Activated CD8-positive, alpha-beta memory T cell treated with anti-CD3 and anti-CD28 coated beads, Interleukin-2, amount 10 ng/mL, durations not matched to agents 7 days and 5 days (primary cell): ENCODE measurements at regions not wholly inside any gene's neighbourhood (a gene's known extent, or its start where the extent isn't known, plus 50 kb on each side); places are given as distances from the start of the nearest gene placed in this dataset.
"Not testable (repeated sequence)": the region's sequence is repeated elsewhere in the genome, so short reads cannot be mapped to it uniquely, and the experiment has no call there.

Experiments
- ATAC-seq: fragments of 150-1000 bp; cut with Tn5 transposase; one replicate; pipeline ENCODE4 v1.10.0; 2021; ENCODE audit warnings: moderate library complexity
- CTCF ChIA-PET: fragments of 350-600 bp; sonication (Branson Sonifier 250); formaldehyde crosslinking; loops from one replicate; lab custom pipeline; 2021; ENCODE audit warnings: antibody characterized with exemption; lab: Charles Lee
- DNase-seq: peaks from one replicate; pipeline ENCODE4 v3.0.0-alpha.2; 2020
- H3K27ac Mint-ChIP-seq: one replicate; pipeline ENCODE4 v1.8.0; 2021; ENCODE audit warnings: mild to moderate bottlenecking, mixed read lengths
- H3K27me3 Mint-ChIP-seq: one replicate; pipeline ENCODE4 v1.8.0; 2021; ENCODE audit warnings: mixed read lengths
- H3K36me3 Mint-ChIP-seq: one replicate; pipeline ENCODE4 v1.8.0; 2021; ENCODE audit warnings: mild to moderate bottlenecking, mixed read lengths
- H3K4me1 Mint-ChIP-seq: one replicate; pipeline ENCODE4 v1.8.0; 2021; ENCODE audit warnings: mixed read lengths
- H3K4me3 Mint-ChIP-seq: one replicate; pipeline ENCODE4 v1.8.0; 2021; ENCODE audit warnings: mild to moderate bottlenecking, moderate library complexity, mixed read lengths
- H3K9me3 Mint-ChIP-seq: one replicate; pipeline ENCODE4 v1.8.0; 2022; ENCODE audit warnings: low read depth, mixed read lengths

GRCh38 chr3:73150369-73151130 is 89.1 kb downstream of the EBLN2 start:
- Mint-ChIP-seq H3K36me3 (no peaks in the 10 kb centered on the region), H3K4me1 (peaks cover 2% of the 10 kb centered on the region), H3K27me3 (peaks cover 15% of the 10 kb centered on the region), H3K9me3 (no peaks in the 10 kb centered on the region), H3K4me3 (no peak overlapping the region), H3K27ac (no peak overlapping the region)
- CTCF ChIA-PET: no interaction called here
- DNase-seq (no peak), ATAC-seq (no peak)

GRCh38 chr3:73152571-73152970 is 91.1 kb downstream of the EBLN2 start:
- DNase-seq, H3K4me3 Mint-ChIP-seq, H3K4me1 Mint-ChIP-seq, H3K36me3 Mint-ChIP-seq, ATAC-seq, H3K9me3 Mint-ChIP-seq, H3K27ac Mint-ChIP-seq, CTCF ChIA-PET: not testable (repeated sequence)
- peaks cover 15% of the 10 kb centered on the region for H3K27me3 Mint-ChIP-seq

GRCh38 chr3:73153057-73153456 is 91.6 kb downstream of the EBLN2 start:
- ATAC-seq, H3K36me3 Mint-ChIP-seq, H3K4me1 Mint-ChIP-seq, CTCF ChIA-PET, DNase-seq, H3K4me3 Mint-ChIP-seq, H3K9me3 Mint-ChIP-seq, H3K27ac Mint-ChIP-seq: not testable (repeated sequence)
- H3K27me3 Mint-ChIP-seq: peaks cover 15% of the 10 kb centered on the region

- CTCF ChIA-PET, H3K36me3 Mint-ChIP-seq, H3K27ac Mint-ChIP-seq, H3K4me1 Mint-ChIP-seq, H3K4me3 Mint-ChIP-seq, H3K9me3 Mint-ChIP-seq, DNase-seq, H3K27me3 Mint-ChIP-seq, ATAC-seq: not testable (repeated sequence)
Observed at GRCh38 chr3:73154261-73154660, 92.8 kb downstream of the EBLN2 start.

GRCh38 chr3:73155441-73155840 is 94.0 kb downstream of the EBLN2 start:
- H3K4me3 Mint-ChIP-seq, H3K9me3 Mint-ChIP-seq, H3K27ac Mint-ChIP-seq, DNase-seq, H3K4me1 Mint-ChIP-seq, H3K36me3 Mint-ChIP-seq, H3K27me3 Mint-ChIP-seq, CTCF ChIA-PET, ATAC-seq: not testable (repeated sequence)

- H3K9me3 Mint-ChIP-seq: no peaks in the 10 kb centered on the region
- CTCF ChIA-PET: no interaction called here
- H3K27ac Mint-ChIP-seq: no peak overlapping the region
Observed at GRCh38 chr3:73164622-73165021, 103.2 kb downstream of the EBLN2 start.

GRCh38 chr3:73175698-73176097 is 114.2 kb downstream of the EBLN2 start:
- H3K9me3 Mint-ChIP-seq: no peaks in the 10 kb centered on the region
- H3K4me3 Mint-ChIP-seq: no peak overlapping the region
- ATAC-seq (no peak), DNase-seq (no peak)
- H3K4me1 Mint-ChIP-seq: no peaks in the 10 kb centered on the region
- H3K36me3 Mint-ChIP-seq: no peaks in the 10 kb centered on the region
- H3K27me3 Mint-ChIP-seq: no peaks in the 10 kb centered on the region
- CTCF ChIA-PET: no interaction called here
- H3K27ac Mint-ChIP-seq: no peak overlapping the region

More at GRCh38 chr3:73164622-73165021, 103.2 kb downstream of the EBLN2 start:
- no peak for DNase-seq
- H3K4me3 Mint-ChIP-seq: no peak overlapping the region
- peaks cover 2% of the 10 kb centered on the region for H3K27me3 Mint-ChIP-seq
- no peaks in the 10 kb centered on the region for H3K36me3 Mint-ChIP-seq
- no peaks in the 10 kb centered on the region for H3K4me1 Mint-ChIP-seq
- ATAC-seq: no peak

GRCh38 chr3:73176941-73177340 is 115.5 kb downstream of the EBLN2 start:
- no peaks in the 10 kb centered on the region for H3K36me3 Mint-ChIP-seq
- H3K27ac Mint-ChIP-seq: no peak overlapping the region
- H3K4me3 Mint-ChIP-seq: no peak overlapping the region
- no peak for ATAC-seq
- no peaks in the 10 kb centered on the region for H3K27me3 Mint-ChIP-seq
- no peak for DNase-seq
- H3K4me1 Mint-ChIP-seq: no peaks in the 10 kb centered on the region
- CTCF ChIA-PET: no interaction called here
- no peaks in the 10 kb centered on the region for H3K9me3 Mint-ChIP-seq

- no peaks in the 10 kb centered on the region for H3K9me3 Mint-ChIP-seq
- no peak overlapping the region for H3K4me3 Mint-ChIP-seq
- CTCF ChIA-PET: no interaction called here
- no peaks in the 10 kb centered on the region for H3K4me1 Mint-ChIP-seq
- DNase-seq (no peak), ATAC-seq (no peak)
- H3K27me3 Mint-ChIP-seq: no peaks in the 10 kb centered on the region
- no peaks in the 10 kb centered on the region for H3K36me3 Mint-ChIP-seq
- no peak overlapping the region for H3K27ac Mint-ChIP-seq
Observed at GRCh38 chr3:73177827-73178226, 116.4 kb downstream of the EBLN2 start.

- DNase-seq (no peak), ATAC-seq (no peak)
- H3K9me3 Mint-ChIP-seq: no peaks in the 10 kb centered on the region
- no peaks in the 10 kb centered on the region for H3K27me3 Mint-ChIP-seq
- no peak overlapping the region for H3K27ac Mint-ChIP-seq
- no peaks in the 10 kb centered on the region for H3K4me1 Mint-ChIP-seq
- no peaks in the 10 kb centered on the region for H3K36me3 Mint-ChIP-seq
- CTCF ChIA-PET: no interaction called here
- no peak overlapping the region for H3K4me3 Mint-ChIP-seq
Observed at GRCh38 chr3:73179601-73180000, 118.1 kb downstream of the EBLN2 start.

- H3K27ac Mint-ChIP-seq: no peak overlapping the region
- ATAC-seq: no peak
- no peaks in the 10 kb centered on the region for H3K9me3 Mint-ChIP-seq
- H3K4me1 Mint-ChIP-seq: no peaks in the 10 kb centered on the region
- DNase-seq: no peak
- no peaks in the 10 kb centered on the region for H3K36me3 Mint-ChIP-seq
- H3K27me3 Mint-ChIP-seq: peaks cover 5% of the 10 kb centered on the region
- CTCF ChIA-PET: no interaction called here
- H3K4me3 Mint-ChIP-seq: no peak overlapping the region
Observed at GRCh38 chr3:73186741-73187140, 125.3 kb downstream of the EBLN2 start.

- Mint-ChIP-seq H3K9me3 (no peaks in the 10 kb centered on the region), H3K27ac (no peak overlapping the region), H3K4me3 (no peak overlapping the region), H3K4me1 (no peaks in the 10 kb centered on the region), H3K27me3 (peaks cover 5% of the 10 kb centered on the region), H3K36me3 (no peaks in the 10 kb centered on the region)
- CTCF ChIA-PET: no interaction called here
- ATAC-seq: no peak
- no peak for DNase-seq
Observed at GRCh38 chr3:73187328-73187727, 125.9 kb downstream of the EBLN2 start.

- Mint-ChIP-seq H3K27me3 (peaks cover 5% of the 10 kb centered on the region), H3K27ac (no peak overlapping the region), H3K4me1 (no peaks in the 10 kb centered on the region), H3K36me3 (no peaks in the 10 kb centered on the region), H3K4me3 (no peak overlapping the region), H3K9me3 (no peaks in the 10 kb centered on the region)
- DNase-seq: no peak
- CTCF ChIA-PET: no interaction called here
- ATAC-seq: no peak
Observed at GRCh38 chr3:73188707-73189106, 127.2 kb downstream of the EBLN2 start.

GRCh38 chr3:73192036-73192738 is 130.7 kb downstream of the EBLN2 start:
- no peak for DNase-seq
- Mint-ChIP-seq H3K27me3 (peaks cover 5% of the 10 kb centered on the region), H3K27ac (no peak overlapping the region), H3K9me3 (no peaks in the 10 kb centered on the region), H3K4me3 (no peak overlapping the region), H3K4me1 (no peaks in the 10 kb centered on the region), H3K36me3 (no peaks in the 10 kb centered on the region)
- no peak for ATAC-seq
- CTCF ChIA-PET: no interaction called here
